Ramos (cell line): ENCODE measurements at regions not wholly inside any gene's neighbourhood (a gene's known extent, or its start where the extent isn't known, plus 50 kb on each side); places are given as distances from the start of the nearest gene placed in this dataset.
"Not testable (repeated sequence)": the region's sequence is repeated elsewhere in the genome, so short reads cannot be mapped to it uniquely, and the experiment has no call there.

Source experiments
- in situ Hi-C: fragments of 300-500 bp; cut with MboI; formaldehyde crosslinking; loops from one replicate; pipeline ENCODE4 v1.14.3; 2022; ENCODE audit warnings: low sequenced_read_pairs; ENCODE audit not compliant: unreplicated experiment

GRCh38 chr3:75564427-75564826 is 99.7 kb upstream of the FRG2C start:
- in situ Hi-C loops: not testable (repeated sequence)

DNA sequence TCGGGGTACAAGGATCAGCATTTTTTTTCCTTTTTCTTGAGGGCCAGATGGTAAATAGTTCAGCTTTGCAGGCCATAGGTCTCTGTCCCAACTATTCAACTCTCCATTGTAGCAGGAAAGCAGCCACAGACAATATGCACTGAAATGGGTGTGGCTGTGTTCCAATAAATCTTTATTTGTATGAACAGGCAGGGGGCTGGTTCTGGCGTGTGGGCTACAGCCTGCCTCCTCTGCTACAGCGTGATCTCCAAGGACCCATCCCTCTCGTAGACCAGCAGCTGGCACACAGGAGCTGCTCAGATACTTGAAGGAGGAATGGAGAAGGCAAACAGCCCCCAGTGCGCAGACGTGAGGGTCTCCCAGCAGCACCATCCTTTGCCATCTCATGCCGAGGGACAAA is 91.8 kb upstream of the FRG2C start:
- in situ Hi-C loops: not testable (repeated sequence)

GRCh38 chr3:75579091-75579490 is 85.0 kb upstream of the FRG2C start:
- in situ Hi-C loops: not testable (repeated sequence)

- in situ Hi-C loops: not testable (repeated sequence)
Observed at GRCh38 chr3:75579536-75579935, 84.6 kb upstream of the FRG2C start.

DNA sequence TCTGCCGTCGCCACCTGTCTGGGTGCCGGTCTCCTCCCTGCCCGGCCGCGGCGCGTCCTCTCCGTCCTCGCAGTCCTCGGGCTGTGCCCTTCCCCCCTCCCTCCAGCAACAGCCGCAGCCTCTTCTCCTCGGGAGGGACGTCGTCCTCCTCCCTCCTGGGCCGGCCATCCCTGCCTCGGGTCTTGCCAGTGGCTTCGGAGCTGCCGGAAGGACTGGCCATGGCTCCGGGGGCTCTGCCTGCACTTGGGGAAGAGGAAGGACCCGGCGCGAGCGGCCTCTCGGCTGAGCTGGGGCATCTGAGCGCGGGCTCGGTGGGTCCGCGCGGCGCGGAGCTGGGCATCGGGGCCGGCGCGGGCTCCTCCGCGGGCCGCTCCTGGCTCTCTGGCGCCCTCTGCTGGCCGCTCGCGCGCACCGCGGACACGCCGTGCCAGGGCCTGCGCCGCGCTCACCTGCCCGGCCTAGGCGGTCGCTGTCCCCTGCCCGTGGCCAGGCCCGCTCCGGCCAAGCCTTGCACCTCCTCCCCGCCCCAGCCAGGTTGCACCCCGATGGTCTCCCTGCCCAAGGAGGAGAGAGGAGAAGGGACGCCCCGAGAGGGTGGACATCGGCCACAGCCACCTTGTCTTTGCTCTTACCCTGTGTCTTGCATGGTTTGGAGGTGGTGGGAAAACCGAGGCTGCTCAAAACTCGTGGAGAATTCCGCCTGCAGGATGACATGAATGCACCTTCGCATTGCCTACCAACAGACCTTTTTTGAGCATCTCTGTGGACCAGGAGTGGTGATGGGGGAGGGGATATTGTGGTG is 83.9 kb upstream of the FRG2C start:
- in situ Hi-C loops: not testable (repeated sequence)

- in situ Hi-C loops: not testable (repeated sequence)
Observed at GRCh38 chr3:75582536-75582935, 81.6 kb upstream of the FRG2C start.

DNA sequence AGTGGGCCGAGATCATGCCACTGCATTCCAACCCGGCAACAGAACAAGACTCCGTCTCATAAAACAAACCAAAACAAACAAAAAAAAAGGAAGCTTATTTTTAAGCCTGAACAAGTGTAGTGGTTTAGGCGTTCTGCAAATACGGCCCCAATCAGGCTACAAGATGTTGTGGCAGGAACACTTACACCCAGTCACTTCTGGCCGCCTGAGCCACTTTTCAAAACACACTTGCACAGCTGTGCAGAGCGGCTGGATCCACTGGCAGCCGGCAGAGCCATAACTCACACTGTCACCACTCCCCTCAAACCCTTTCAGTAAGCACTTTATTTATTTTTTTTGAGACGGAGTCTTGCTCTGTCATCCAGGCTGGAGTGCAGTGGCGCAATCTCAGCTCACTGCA is 81.0 kb upstream of the FRG2C start:
- in situ Hi-C loops: not testable (repeated sequence)

DNA sequence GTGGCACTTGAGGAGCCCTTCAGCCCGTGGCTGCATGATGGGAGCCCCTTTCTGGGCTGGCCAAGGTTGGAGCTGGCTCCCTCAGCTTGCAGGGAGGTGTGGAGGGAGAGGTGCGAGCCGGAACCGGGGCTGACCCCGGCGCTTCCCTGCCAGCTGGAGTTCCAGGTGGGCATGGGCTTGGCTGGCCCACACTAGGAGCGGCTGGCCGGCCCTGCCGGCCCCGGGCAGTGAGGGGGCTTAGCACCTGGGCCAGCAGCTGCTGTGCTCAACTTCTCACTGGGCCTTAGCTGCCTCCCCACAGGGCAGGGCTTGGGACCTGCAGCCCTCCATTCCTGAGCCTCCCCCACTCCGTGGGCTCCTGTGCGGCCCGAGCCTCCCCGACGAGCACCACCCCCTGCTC is 76.4 kb upstream of the FRG2C start:
- in situ Hi-C loops: not testable (repeated sequence)

DNA sequence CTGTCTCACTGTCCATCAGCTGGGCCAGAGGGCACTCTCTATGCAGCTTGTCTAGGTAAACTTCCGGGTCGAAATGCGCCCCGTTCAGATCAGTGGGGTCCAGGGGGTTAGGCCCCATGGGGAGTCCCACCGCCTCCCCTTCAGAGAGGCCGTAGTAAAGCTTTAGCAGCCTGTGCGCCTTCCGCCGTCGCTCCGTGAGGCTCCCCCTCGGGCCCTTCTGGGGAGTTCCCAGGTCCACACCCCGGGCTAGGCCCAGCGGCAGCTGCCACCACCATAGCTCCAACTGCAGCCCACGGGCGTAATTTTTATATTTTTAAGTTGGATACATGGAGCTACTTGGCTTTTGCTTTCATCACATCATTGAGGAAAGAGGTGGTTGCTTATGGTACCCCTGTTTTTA is 73.7 kb upstream of the FRG2C start:
- in situ Hi-C loops: loop anchor here (5.0 kb wide), 1 partner anchor 218 kb away; no protein-coding TSS in a partner anchor

GRCh38 chr3:75604286-75604934 is 59.7 kb upstream of the FRG2C start:
- in situ Hi-C loops: not testable (repeated sequence)

DNA sequence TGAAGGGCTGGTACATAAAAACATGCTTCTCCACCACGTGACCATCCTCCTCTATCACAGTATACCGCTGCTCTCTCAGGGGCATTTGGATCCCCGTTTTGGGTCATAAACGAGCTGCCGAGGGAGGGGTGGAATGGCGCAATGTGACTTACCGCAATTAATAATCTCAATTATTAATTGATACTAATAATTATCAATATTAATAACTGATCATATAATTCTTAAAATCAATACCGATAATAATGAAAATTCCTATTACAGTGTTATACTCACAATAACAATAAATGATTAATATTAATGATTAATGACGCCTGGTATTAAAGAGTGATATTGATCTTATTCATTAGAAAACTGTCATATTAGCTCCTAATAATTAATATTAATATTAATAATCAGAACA is 56.1 kb upstream of the FRG2C start:
- in situ Hi-C loops: not testable (repeated sequence)

DNA sequence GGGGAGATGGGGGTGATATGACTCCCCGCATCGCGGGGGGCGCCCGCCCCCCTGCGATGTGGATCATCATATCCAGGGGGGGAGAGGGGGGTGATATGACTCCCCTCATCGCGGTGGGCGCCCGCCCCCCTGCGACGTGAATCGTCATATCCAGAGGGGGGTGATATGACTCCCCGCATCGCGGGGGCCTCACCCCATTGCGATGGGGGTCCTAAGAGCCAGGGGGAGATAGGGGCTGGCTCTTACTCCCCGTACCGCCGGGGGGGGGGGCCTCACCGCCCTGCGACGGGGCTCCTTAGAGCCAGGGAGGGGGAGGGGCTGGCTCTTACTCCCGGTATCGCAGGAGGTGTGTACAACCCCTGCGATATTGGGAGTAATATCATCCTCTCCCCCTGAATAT is 54.5 kb upstream of the FRG2C start:
- in situ Hi-C loops: not testable (repeated sequence)

GRCh38 chr3:75610773-75611172 is 53.4 kb upstream of the FRG2C start:
- in situ Hi-C loops: no loop called here

- in situ Hi-C loops: not testable (repeated sequence)
Observed at GRCh38 chr3:75611724-75612460, 52.2 kb upstream of the FRG2C start.
